GM19193 (cell line): ENCODE measurements at regions not wholly inside any gene's neighbourhood (a gene's known extent, or its start where the extent isn't known, plus 50 kb on each side); places are given as distances from the start of the nearest gene placed in this dataset.

ENCODE experiments used
- POLR2A ChIP-seq: IDR thresholded peaks from 4 replicates; pipeline ENCODE4 v1.6.1; 2011; ENCODE audit not compliant: insufficient read depth, insufficient read length; ENCODE audit errors: extremely low read depth

DNA sequence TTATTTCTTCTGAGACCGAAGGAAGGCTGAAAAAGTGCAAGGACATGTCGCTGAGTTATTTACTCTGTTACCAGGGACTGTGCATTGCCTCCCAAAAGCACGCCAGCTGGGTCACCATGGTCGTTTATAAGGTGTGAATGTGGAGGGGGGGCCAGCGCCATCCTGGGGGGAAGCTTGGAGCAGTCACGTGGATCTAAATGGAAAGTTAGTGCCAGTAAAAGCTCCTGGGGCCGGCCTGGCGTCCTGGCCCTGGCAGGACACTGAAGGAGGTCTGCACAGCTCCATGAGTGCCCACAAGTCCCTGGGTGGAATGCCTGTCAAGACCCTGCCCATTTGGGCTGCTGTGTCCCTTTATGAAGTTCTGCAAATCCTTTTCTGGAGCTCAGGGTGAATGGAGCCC is 82.6 kb downstream of the C16orf95 start:
- no peak for TF ChIP-seq POLR2A

DNA sequence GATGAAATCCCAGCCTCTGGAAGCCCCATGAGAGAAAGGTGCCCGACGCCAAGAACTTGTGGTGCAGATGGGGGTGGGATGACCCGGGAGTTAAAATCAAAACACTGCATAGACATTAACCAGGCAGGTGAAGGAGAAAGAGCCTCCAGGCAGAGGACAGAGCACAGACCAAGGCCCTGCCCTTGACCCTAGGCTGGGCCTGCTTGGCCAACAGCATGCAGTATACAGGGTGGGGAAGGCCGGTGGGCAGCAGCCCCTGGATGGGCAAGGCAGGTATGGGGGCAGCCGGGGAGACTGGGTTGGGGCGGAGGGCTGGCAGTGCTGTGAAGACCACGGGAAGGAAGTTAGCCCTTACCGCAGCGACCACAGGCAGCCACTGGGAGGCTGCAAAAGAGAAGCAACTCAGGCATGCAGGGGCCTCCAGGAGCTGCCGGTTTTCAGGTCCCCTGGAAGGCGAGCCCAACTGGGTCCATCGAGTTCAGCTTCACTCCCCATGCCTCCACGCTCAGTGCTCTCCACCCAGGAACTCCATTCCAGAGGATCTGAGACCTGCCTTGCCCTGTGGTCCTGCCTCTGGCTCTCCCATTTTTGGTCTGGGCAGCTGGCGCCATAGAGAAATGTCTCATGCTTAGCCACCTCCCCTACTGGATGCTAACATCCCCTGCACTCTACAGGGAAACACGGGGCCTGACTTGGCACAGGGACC is 81.2 kb downstream of the C16orf95 start:
- TF ChIP-seq POLR2A: no peak

DNA sequence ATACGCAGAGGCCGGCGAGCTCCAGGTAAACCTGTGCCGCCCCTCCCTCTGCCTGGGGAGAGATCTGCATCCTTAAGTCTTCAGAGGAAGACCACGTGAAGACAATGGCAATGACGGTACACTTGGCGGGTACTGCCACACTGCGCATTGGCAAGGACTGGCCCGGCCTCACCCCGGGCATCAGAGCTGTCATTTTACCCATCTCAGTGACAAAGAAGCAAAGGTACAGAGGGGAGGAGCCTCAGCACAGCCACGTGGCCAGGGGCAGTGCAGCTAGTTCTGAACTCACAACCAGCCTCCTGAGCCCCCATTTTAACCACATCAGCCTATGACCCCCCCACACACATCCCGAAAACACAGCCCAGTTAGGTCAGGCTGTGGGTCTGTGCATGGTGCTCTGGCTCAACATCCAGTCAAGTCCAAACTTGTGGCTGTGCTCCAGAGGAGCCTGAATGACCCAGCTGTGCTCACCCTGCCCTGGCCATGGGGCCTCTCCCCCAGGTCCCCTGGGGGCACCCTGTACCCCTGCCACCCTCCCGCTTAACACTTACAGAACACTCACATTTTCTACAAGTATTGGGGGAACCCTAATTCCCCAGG is 80.6 kb downstream of the C16orf95 start:
- TF ChIP-seq POLR2A: no peak

DNA sequence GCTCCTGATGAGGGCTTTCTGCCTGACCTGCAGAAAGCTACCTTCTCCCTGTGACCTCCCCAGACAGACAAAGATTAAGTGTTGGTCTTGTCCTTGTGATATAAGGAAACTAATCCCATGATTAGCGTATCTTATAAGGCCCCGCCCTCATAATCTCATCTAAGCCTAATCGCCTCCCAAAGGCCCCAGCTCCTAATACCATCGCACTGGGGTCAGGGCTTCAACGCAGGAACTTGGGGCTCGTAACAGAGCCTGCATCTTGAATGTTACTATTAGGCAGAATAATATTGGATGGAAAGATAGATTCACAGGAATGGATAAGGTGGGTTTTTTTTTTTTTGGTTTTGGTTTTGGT is 78.9 kb downstream of the C16orf95 start:
- TF ChIP-seq POLR2A: no peak

DNA sequence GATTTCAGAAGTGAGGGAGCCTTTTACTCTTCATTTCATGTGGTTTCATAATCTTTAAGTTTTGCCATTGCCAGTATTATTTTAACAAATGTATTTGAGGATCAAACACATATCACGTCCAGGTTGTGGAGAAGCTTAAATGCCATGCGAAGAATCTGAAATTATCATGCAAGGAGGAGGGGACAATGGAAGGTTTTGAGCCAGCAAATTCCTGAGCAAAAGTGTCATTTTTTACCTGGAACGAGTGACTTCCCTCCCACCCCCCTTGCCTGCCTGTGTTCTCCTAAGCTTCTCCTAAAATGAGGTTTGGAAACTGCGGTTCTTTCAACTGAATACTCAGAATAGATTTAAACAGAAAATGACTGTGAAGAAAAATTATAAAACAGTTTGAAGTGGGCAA is 77.6 kb downstream of the C16orf95 start:
- TF ChIP-seq POLR2A: no peak

DNA sequence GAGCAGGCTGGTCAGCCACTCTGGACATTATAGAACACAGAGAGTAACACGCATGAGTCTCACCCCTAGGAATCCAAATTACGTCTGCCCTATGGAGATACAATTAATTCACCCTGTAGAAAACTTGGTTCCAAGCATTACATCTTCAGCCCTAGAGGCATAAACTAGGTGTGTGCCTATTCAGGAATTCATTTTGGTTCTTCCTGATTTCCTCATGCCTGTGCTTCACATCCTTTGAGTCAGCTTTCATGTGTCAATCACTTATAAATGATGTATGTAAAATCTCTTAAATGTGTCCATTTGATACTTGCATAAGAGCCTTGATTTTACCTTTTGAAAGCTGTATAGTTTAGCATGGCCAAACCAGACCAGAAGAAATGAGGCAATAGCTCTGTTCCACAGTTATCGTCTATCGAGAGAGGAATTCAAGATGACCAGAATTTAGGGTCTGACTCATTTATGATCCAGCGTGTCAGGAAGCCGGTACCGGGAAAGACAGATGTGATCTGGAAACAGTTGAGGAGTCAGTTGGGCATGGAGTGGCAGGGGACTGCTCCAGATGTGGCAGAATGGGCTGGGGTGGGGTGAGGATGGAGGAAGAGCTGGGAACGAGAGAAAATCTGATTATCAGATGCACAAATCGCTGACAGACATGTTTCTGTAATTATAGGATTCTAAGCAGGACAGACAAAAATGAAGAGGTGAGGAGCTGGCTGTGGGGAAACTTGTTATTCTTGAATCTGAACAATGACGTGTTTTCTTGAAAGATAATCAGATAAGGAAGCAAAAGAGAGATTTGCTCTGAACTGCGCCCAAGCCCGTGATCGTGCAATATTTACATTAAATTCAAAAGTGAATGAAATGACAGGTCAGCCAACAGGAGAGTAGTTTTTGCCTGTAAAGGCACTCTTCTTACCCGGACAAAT is 76.7 kb downstream of the C16orf95 start:
- TF ChIP-seq POLR2A: no peak

DNA sequence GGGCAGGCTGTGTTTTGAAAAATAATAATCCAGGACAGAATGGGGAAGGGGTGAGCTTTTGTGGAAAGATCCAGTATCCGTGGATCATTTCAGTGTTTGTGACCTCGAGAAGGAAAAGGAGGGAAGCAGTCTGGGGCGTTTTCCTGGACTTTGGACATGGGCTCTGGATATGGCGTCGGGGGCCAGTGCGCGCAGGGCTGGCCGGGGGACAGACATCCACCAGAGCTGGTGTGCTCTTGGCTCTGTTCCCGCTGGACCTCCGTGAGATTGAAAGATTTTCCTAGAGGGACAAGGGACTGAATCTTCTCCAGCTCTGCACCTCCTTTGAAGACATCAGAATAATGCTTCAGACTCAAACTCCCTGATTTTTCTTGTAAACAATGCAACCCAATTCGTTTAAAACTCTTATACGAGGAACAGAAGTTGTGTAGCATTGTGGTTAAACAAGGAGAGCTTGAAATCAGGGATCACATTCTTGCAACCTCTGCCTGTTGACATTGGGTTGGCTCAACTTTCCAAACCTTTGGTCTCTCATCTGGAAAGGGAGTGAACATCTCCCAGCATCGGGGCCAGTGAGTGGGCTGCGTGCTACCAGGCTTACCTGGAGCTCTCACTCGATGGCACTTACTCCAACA is 75.9 kb downstream of the C16orf95 start:
- no peak for TF ChIP-seq POLR2A

DNA sequence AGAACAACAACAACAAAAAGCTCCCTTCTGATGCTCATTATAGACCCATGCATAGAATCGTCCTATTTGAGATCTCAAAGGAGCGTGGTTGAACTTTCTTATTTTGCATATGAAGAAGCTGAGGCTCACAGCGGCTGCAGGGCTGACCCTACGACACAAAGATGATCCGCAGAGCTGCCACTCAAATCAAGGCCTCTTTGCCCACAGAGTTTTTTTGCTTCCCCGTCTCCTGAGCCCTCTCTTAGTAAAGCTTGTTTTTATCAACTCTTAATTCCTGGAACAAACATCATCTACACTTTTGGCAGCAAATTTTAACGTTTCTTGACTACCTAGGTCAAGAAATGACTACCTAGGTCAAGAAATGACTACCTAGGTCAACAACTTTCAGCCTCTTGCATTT is 73.7 kb downstream of the C16orf95 start:
- no peak for TF ChIP-seq POLR2A

DNA sequence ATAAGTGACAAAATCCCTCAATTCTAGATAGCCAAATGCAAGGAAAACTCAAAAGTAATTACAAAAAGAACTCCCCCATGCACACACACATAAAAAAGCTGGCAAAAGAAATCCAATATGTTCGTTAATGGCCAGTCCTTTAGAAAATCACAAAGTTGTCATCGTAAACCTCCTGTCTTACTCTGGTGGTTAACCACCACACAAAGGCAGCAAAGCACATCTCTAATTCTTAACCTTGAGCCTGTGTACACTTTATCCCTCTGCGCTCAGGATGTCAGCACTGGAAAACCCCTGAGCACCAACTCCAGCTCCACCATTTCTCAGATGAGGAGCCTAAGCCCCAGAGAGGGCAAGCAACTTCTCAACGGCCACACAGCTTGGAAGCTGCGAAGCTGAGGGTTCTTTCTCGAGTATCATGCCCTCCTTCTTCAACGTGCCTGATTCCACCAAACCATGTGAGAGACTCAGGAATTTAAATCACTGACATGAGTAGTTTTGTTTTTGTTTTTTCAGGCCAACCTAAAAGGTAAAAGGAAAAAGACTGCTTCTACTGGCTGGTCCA is 72.5 kb downstream of the C16orf95 start:
- TF ChIP-seq POLR2A: no peak

DNA sequence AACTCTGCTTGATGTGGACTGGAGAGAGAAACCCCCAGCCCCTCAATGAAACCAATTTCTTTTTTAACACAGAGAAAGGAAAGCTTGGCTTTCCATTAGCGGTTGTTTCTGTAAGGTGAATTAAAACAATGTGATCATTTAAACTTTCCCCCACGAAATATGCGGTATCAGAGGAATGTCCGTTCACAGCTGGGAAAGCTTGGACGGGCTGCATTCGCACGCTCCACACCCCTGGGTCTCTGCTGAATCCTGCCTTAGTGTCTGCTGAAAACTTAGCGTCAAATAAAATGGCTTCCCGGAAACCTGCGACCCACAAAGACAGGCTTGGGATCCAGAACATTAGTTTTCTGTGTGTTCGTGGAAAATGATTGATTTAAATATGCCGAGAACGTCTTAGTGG is 71.7 kb downstream of the C16orf95 start:
- no peak for TF ChIP-seq POLR2A

DNA sequence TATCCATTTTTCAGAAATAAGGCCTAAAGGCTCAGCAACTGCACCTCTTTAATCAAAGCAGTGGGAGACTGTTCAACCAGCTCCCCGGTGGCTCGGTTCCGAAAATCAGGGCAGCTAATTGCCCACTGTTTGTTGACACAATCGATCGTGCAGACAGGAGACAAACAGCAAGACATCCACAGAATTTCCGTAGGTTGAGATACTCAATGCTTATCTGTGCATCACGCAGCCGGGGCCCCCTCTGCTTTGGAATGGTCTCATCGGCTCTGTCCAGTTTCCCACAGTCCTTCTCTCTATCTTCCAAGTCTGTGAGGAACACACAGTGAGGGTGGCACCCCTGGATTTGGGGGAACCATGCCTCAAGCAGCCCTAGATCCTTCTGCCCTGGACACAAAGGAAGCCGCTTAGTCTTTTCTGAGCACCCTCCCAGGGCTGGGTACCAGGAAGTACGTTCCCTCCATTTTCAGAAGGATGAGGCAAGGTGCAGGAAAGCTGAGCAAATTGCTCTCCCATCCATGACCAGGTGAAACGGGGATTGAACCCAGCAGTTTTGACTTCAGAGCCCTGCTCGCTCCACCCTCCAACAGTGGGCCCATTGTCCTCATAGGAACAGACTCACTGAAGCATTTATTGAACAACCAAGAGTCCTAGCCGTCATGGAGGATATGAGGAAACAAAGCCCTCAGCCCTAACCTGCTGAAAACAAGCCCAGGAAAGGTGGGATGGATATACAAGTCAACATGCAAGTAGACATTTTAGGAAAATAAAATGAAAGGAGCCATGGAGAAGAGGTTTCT is 70.7 kb downstream of the C16orf95 start:
- TF ChIP-seq POLR2A: no peak

DNA sequence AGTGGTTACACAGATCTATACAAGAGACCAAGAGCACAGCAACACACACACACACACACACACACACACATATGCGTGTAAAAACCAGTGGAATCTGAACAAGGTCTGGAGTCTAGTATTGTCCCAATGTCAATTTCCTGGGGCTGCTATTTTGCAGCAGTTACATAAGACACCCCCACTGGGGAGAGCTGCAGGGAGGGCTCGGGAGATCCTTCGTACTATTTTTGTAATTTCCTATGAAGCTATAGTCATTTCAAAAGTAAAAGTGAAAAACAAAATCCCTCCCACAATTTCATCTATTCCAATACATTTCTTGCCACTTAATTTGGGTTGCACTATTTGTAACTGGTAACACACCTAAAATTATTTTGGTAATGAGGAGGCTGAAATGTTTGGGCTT is 68.5 kb downstream of the C16orf95 start:
- no peak for TF ChIP-seq POLR2A

DNA sequence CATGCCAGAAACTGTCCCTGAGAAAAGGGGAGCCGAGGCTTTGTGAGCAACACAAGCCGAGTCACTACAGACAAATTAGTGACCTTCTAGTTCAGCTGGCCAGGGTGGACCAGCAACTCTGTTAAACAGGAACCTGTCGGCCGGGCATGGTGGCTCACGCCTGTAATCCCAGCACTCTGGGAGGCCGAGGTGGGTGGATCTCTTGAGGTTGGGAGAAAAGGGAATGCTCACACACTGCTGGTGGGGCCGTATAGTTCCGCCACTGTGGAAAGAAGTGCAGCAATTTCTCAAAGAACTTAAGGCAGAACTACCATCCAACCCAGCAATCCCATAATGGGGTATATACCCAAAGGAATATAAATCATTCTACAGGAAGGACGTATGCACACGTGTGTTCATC is 67.8 kb downstream of the C16orf95 start:
- TF ChIP-seq POLR2A: no peak

DNA sequence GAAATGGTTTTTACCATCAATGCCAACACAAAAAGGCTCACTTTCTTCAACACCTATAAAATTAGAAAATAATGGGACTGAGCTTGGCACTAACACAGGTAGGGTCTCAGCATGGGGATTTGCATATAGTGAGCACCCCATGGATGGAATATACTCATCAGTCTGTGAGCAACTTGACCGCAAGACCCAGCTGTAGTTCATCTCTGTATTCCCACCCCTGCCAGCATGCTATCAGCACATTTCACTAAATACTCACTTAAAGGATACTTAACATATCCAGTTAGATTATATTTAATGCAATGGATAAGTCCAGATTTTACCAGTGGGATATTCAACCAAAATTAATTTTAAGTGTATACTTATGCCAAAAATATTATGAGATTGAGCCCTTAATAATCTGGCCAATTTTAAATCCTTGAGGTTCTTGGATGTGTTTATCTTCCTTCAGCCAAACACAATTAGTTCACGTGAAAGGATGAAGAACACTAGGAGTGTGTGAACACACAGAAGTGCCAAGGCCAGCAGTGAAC is 66.7 kb downstream of the C16orf95 start:
- TF ChIP-seq POLR2A: no peak
